ENCODE measurements at regions not wholly inside any gene's neighbourhood (a gene's known extent, or its start where the extent isn't known, plus 50 kb on each side); places are given as distances from the start of the nearest gene placed in this dataset.
A peak's percentile ranks its signal among the peaks of the same experiment; 100 is the strongest.

DNA sequence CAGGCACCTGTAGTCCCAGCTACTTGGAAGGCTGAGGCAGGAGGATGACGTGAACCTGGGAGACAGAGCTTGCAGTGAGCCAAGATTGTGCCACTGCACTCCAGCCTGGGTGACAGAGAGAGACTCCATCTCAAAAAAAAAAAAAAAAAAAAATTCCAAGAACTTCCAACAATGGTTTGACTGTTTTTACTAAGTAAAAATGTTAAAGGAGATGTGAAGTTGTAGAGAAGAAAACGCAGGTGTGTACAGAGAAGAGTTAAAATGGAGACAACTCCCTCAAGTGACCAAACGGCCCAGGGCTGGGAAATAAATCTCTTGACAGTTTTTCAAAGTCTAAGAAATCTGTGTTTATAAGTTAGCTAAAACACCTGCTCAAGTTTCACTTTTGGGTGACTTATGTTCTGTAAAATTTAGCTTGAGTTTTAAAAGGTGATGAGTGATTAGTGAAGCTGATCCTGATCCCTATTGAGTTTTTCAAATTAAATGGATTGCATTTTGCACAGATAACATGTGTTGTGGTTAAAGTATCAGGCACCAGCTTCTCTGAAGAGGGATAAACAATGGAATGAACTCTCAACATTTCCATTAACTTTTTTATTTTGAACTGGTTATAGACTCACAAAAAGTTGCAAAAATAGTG lies 255.2 kb upstream of the CD180 start (continued):
- TF ChIP-seq SCRT1 (tag by site-specific recombination; IDR thresholded peaks at IDR 0.05; ENCODE audit: borderline replicate concordance) = no peak
- TF ChIP-seq, protein P1, sequence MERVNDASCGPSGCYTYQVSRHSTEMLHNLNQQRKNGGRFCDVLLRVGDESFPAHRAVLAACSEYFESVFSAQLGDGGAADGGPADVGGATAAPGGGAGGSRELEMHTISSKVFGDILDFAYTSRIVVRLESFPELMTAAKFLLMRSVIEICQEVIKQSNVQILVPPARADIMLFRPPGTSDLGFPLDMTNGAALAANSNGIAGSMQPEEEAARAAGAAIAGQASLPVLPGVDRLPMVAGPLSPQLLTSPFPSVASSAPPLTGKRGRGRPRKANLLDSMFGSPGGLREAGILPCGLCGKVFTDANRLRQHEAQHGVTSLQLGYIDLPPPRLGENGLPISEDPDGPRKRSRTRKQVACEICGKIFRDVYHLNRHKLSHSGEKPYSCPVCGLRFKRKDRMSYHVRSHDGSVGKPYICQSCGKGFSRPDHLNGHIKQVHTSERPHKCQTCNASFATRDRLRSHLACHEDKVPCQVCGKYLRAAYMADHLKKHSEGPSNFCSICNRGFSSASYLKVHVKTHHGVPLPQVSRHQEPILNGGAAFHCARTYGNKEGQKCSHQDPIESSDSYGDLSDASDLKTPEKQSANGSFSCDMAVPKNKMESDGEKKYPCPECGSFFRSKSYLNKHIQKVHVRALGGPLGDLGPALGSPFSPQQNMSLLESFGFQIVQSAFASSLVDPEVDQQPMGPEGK (tag by site-specific recombination; IDR thresholded peaks at IDR 0.05) = no peak
- TF ChIP-seq, protein P2, sequence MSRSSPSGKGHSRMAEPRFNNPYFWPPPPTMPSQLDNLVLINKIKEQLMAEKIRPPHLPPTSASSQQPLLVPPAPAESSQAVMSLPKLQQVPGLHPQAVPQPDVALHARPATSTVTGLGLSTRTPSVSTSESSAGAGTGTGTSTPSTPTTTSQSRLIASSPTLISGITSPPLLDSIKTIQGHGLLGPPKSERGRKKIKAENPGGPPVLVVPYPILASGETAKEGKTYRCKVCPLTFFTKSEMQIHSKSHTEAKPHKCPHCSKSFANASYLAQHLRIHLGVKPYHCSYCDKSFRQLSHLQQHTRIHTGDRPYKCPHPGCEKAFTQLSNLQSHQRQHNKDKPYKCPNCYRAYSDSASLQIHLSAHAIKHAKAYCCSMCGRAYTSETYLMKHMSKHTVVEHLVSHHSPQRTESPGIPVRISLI (tag by site-specific recombination; IDR thresholded peaks at IDR 0.05) = peak; percentile 60; the same call in 1 of the 2 replicates
- TF ChIP-seq ZNF266 (tag by site-specific recombination; IDR thresholded peaks at IDR 0.05; ENCODE audit: low read depth) = no peak
- TF ChIP-seq, protein P3, sequence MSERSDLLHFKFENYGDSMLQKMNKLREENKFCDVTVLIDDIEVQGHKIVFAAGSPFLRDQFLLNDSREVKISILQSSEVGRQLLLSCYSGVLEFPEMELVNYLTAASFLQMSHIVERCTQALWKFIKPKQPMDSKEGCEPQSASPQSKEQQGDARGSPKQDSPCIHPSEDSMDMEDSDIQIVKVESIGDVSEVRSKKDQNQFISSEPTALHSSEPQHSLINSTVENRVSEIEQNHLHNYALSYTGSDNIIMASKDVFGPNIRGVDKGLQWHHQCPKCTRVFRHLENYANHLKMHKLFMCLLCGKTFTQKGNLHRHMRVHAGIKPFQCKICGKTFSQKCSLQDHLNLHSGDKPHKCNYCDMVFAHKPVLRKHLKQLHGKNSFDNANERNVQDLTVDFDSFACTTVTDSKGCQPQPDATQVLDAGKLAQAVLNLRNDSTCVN (tag by site-specific recombination; optimal IDR thresholded peaks at IDR 0.05) = no peak
- TF ChIP-seq, protein P4, sequence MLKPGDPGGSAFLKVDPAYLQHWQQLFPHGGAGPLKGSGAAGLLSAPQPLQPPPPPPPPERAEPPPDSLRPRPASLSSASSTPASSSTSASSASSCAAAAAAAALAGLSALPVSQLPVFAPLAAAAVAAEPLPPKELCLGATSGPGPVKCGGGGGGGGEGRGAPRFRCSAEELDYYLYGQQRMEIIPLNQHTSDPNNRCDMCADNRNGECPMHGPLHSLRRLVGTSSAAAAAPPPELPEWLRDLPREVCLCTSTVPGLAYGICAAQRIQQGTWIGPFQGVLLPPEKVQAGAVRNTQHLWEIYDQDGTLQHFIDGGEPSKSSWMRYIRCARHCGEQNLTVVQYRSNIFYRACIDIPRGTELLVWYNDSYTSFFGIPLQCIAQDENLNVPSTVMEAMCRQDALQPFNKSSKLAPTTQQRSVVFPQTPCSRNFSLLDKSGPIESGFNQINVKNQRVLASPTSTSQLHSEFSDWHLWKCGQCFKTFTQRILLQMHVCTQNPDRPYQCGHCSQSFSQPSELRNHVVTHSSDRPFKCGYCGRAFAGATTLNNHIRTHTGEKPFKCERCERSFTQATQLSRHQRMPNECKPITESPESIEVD (tag by site-specific recombination; IDR thresholded peaks at IDR 0.05) = peak; percentile 92
- TF ChIP-seq WT1 (tag by site-specific recombination; IDR thresholded peaks at IDR 0.05) = peak; percentile 76
- TF ChIP-seq, protein P5, sequence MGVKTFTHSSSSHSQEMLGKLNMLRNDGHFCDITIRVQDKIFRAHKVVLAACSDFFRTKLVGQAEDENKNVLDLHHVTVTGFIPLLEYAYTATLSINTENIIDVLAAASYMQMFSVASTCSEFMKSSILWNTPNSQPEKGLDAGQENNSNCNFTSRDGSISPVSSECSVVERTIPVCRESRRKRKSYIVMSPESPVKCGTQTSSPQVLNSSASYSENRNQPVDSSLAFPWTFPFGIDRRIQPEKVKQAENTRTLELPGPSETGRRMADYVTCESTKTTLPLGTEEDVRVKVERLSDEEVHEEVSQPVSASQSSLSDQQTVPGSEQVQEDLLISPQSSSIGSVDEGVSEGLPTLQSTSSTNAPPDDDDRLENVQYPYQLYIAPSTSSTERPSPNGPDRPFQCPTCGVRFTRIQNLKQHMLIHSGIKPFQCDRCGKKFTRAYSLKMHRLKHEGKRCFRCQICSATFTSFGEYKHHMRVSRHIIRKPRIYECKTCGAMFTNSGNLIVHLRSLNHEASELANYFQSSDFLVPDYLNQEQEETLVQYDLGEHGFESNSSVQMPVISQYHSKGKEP (tag by site-specific recombination; IDR thresholded peaks at IDR 0.05) = peak; percentile 97
- no peak for TF ChIP-seq ZNF423 (tag by site-specific recombination; IDR thresholded peaks at IDR 0.05)
- TF ChIP-seq ZNF24 (tag by site-specific recombination; IDR thresholded peaks at IDR 0.05) = no peak
- TF ChIP-seq ZNF248 (tag by site-specific recombination; IDR thresholded peaks at IDR 0.05) = no peak
- no peak for TF ChIP-seq KLF9 (tag by site-specific recombination; IDR thresholded peaks at IDR 0.05; ENCODE audit: low read depth)
- TF ChIP-seq MEIS1 (CRISPR knock-in tag; IDR thresholded peaks at IDR 0.05; ENCODE audit: borderline replicate concordance) = no peak
- TF ChIP-seq, protein P6, sequence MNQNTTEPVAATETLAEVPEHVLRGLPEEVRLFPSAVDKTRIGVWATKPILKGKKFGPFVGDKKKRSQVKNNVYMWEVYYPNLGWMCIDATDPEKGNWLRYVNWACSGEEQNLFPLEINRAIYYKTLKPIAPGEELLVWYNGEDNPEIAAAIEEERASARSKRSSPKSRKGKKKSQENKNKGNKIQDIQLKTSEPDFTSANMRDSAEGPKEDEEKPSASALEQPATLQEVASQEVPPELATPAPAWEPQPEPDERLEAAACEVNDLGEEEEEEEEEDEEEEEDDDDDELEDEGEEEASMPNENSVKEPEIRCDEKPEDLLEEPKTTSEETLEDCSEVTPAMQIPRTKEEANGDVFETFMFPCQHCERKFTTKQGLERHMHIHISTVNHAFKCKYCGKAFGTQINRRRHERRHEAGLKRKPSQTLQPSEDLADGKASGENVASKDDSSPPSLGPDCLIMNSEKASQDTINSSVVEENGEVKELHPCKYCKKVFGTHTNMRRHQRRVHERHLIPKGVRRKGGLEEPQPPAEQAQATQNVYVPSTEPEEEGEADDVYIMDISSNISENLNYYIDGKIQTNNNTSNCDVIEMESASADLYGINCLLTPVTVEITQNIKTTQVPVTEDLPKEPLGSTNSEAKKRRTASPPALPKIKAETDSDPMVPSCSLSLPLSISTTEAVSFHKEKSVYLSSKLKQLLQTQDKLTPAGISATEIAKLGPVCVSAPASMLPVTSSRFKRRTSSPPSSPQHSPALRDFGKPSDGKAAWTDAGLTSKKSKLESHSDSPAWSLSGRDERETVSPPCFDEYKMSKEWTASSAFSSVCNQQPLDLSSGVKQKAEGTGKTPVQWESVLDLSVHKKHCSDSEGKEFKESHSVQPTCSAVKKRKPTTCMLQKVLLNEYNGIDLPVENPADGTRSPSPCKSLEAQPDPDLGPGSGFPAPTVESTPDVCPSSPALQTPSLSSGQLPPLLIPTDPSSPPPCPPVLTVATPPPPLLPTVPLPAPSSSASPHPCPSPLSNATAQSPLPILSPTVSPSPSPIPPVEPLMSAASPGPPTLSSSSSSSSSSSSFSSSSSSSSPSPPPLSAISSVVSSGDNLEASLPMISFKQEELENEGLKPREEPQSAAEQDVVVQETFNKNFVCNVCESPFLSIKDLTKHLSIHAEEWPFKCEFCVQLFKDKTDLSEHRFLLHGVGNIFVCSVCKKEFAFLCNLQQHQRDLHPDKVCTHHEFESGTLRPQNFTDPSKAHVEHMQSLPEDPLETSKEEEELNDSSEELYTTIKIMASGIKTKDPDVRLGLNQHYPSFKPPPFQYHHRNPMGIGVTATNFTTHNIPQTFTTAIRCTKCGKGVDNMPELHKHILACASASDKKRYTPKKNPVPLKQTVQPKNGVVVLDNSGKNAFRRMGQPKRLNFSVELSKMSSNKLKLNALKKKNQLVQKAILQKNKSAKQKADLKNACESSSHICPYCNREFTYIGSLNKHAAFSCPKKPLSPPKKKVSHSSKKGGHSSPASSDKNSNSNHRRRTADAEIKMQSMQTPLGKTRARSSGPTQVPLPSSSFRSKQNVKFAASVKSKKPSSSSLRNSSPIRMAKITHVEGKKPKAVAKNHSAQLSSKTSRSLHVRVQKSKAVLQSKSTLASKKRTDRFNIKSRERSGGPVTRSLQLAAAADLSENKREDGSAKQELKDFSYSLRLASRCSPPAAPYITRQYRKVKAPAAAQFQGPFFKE (tag by site-specific recombination; IDR thresholded peaks at IDR 0.05; ENCODE audit: borderline replicate concordance) = no peak
- TF ChIP-seq ZNF626 (tag by site-specific recombination; IDR thresholded peaks at IDR 0.05) = no peak
- TF ChIP-seq KLF8 (tag by site-specific recombination; IDR thresholded peaks at IDR 0.05) = peak; percentile 79
- TF ChIP-seq TCF7L2 (IDR thresholded peaks at IDR 0.05; ENCODE audit: borderline replicate concordance, low read depth, low read length) = 0 out of 2 replicates have a peak, but pooled peaks have one; percentile 19
- peak; percentile 89 for TF ChIP-seq OSR2 (tag by site-specific recombination; IDR thresholded peaks at IDR 0.05)
- TF ChIP-seq ZNF660 (tag by site-specific recombination; IDR thresholded peaks at IDR 0.05) = no peak
- no peak for TF ChIP-seq ZNF473 (tag by site-specific recombination; IDR thresholded peaks at IDR 0.05)
- TF ChIP-seq ZNF211 (tag by site-specific recombination; IDR thresholded peaks at IDR 0.05; ENCODE audit: low read depth) = no peak
- no peak for TF ChIP-seq ZNF654 (tag by site-specific recombination; IDR thresholded peaks at IDR 0.05; ENCODE audit: low read depth)
- TF ChIP-seq ZBTB21 (tag by site-specific recombination; IDR thresholded peaks at IDR 0.05) = no peak
- peak; percentile 92; the same call in 1 of the 2 replicates for TF ChIP-seq MZF1 (tag by site-specific recombination; IDR thresholded peaks at IDR 0.05; ENCODE audit: borderline replicate concordance)
- 0 out of 2 replicates have a peak, but pooled peaks have one; percentile 10 for TF ChIP-seq ZNF596 (tag by site-specific recombination; IDR thresholded peaks at IDR 0.05)
- no peak for TF ChIP-seq ZNF514 (tag by site-specific recombination; IDR thresholded peaks at IDR 0.05)

Measured in HEK293 (cell line).